ENCODE measurements at regions not wholly inside any gene's neighbourhood (a gene's known extent, or its start where the extent isn't known, plus 50 kb on each side); places are given as distances from the start of the nearest gene placed in this dataset.

GRCh38 chr10:89857431-89858042, 156.1 kb downstream of the KIF20B start:
- TF ChIP-seq, protein P1, sequence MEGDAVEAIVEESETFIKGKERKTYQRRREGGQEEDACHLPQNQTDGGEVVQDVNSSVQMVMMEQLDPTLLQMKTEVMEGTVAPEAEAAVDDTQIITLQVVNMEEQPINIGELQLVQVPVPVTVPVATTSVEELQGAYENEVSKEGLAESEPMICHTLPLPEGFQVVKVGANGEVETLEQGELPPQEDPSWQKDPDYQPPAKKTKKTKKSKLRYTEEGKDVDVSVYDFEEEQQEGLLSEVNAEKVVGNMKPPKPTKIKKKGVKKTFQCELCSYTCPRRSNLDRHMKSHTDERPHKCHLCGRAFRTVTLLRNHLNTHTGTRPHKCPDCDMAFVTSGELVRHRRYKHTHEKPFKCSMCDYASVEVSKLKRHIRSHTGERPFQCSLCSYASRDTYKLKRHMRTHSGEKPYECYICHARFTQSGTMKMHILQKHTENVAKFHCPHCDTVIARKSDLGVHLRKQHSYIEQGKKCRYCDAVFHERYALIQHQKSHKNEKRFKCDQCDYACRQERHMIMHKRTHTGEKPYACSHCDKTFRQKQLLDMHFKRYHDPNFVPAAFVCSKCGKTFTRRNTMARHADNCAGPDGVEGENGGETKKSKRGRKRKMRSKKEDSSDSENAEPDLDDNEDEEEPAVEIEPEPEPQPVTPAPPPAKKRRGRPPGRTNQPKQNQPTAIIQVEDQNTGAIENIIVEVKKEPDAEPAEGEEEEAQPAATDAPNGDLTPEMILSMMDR (IDR thresholded peaks at IDR 0.05): no peak
- no peak for TF ChIP-seq POLR2A (IDR thresholded peaks at IDR 0.05)

Measured in adrenal gland (tissue), 5 donors.